ENCODE measurements at regions not wholly inside any gene's neighbourhood (a gene's known extent, or its start where the extent isn't known, plus 50 kb on each side); places are given as distances from the start of the nearest gene placed in this dataset.

GRCh38 chr15:70222606-70223005 lies 124.9 kb upstream of the TLE3 start:
- intact Hi-C loops (cut with DNase I): no loop called here
- Histone ChIP-seq H3K36me3 (no peaks in the 10 kb centered on the region), H3K27me3 (no peaks in the 10 kb centered on the region), H3K9me3 (no peaks in the 10 kb centered on the region), H3K27ac (no peak overlapping the region), H3K4me3 (no peak overlapping the region), H3K4me1 (ENCODE audit: insufficient read depth) (no peaks in the 10 kb centered on the region)
- TF ChIP-seq CTCF (IDR thresholded peaks at IDR 0.05) (no peak), EP300 (IDR thresholded peaks at IDR 0.05) (no peak), POLR2A (IDR thresholded peaks at IDR 0.05) (no peak)
- no peak for DNase-seq
- WGBS, 3 donors: 77 to 82% (median 80%) methylated on average over 2 of the region's 2 CpGs

- intact Hi-C loops (cut with DNase I): no loop called here
- TF ChIP-seq CTCF (IDR thresholded peaks at IDR 0.05) (no peak), POLR2A (IDR thresholded peaks at IDR 0.05) (no peak), EP300 (IDR thresholded peaks at IDR 0.05) (no peak)
Measured at GRCh38 chr15:70220490-70221096, 122.9 kb upstream of the TLE3 start.

GRCh38 chr15:70219966-70220365 lies 122.2 kb upstream of the TLE3 start:
- 90 to 93% (median 92%) methylated on average over 6 of the region's 6 CpGs for WGBS, 3 donors
- no peak for DNase-seq
- H3K27ac ChIP-seq: no peak overlapping the region
- no peak overlapping the region for H3K4me3 ChIP-seq
- TF ChIP-seq CTCF (IDR thresholded peaks at IDR 0.05) (no peak), EP300 (IDR thresholded peaks at IDR 0.05) (no peak), POLR2A (IDR thresholded peaks at IDR 0.05) (no peak)
- H3K4me1 ChIP-seq (ENCODE audit: insufficient read depth): no peaks in the 10 kb centered on the region
- H3K9me3 ChIP-seq: no peaks in the 10 kb centered on the region
- intact Hi-C loops (cut with DNase I): no loop called here
- H3K27me3 ChIP-seq: no peaks in the 10 kb centered on the region
- H3K36me3 ChIP-seq: no peaks in the 10 kb centered on the region

More at GRCh38 chr15:70220490-70221096, 122.9 kb upstream of the TLE3 start:
- Histone ChIP-seq H3K36me3 (no peaks in the 10 kb centered on the region), H3K4me3 (no peak overlapping the region), H3K9me3 (no peaks in the 10 kb centered on the region), H3K27me3 (no peaks in the 10 kb centered on the region), H3K4me1 (ENCODE audit: insufficient read depth) (no peaks in the 10 kb centered on the region), H3K27ac (no peak overlapping the region)
- no peak for DNase-seq
- 92 to 94% (median 93%) methylated on average over 6 of the region's 6 CpGs for whole genome bisulfite sequencing, 3 donors

- Histone ChIP-seq H3K36me3 (no peaks in the 10 kb centered on the region), H3K9me3 (no peaks in the 10 kb centered on the region), H3K4me1 (ENCODE audit: insufficient read depth) (no peaks in the 10 kb centered on the region), H3K27ac (no peak overlapping the region), H3K27me3 (no peaks in the 10 kb centered on the region), H3K4me3 (no peak overlapping the region)
- DNase-seq: no peak
- TF ChIP-seq CTCF (IDR thresholded peaks at IDR 0.05): no peak
- no peak for TF ChIP-seq EP300 (IDR thresholded peaks at IDR 0.05)
- no peak for TF ChIP-seq POLR2A (IDR thresholded peaks at IDR 0.05)
- intact Hi-C loops (cut with DNase I): no loop called here
- WGBS, 3 donors: 84 to 95% (median 86%) methylated on average over 8 of the region's 8 CpGs
Measured at GRCh38 chr15:70219256-70219895, 121.7 kb upstream of the TLE3 start.
